Hematopoietic multipotent progenitor cell treated with erythropoietin and hydrocortisone succinate and interleukin-3 and kit ligand, for 8 days (in vitro differentiated cells): ENCODE measurements at regions not wholly inside any gene's neighbourhood (a gene's known extent, or its start where the extent isn't known, plus 50 kb on each side); places are given as distances from the start of the nearest gene placed in this dataset.
"Not testable (repeated sequence)": the region's sequence is repeated elsewhere in the genome, so short reads cannot be mapped to it uniquely, and the experiment has no call there.

Experiments
- DNase-seq: peaks from one replicate; pipeline ENCODE4 v3.0.0-alpha.2; 2015

DNA sequence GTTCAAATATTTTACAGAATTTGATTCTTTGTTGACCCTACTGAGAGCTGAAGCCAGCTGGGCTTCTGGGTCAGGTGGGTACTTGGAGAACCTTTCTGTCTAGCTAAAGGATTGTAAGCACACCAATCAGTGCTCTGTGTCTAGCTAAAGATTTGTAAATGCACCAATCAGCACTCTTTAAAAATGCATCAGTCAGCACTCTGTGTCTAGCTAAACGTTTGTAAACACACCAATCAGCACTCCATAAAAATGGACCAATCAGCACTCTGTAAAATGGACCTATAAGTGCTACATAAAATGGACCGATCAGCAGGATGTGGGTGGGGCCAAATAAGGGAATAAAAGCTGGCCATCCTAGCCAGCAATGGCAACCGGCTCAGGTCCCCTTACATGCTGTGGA is 76.4 kb upstream of the TMSB4Y start:
- DNase-seq = not testable (repeated sequence)

DNA sequence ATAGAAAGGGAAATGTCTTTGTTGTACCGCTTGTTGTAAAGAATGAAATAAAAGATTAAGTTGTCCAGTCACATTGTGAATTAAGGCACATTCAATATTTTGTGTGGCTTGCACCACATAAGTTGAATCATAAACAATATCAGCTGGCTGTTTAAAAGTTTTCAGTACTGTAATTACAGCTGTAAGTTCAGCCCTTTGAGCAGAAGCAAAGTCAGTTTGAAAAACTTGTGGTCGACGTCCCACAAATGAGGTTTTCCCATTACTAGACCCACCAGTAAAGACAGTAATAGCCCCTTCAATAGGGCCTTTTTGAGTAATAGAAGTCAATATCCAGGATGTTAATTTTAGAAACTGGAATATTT is 87.8 kb upstream of the TMSB4Y start:
- no peak for DNase-seq

DNA sequence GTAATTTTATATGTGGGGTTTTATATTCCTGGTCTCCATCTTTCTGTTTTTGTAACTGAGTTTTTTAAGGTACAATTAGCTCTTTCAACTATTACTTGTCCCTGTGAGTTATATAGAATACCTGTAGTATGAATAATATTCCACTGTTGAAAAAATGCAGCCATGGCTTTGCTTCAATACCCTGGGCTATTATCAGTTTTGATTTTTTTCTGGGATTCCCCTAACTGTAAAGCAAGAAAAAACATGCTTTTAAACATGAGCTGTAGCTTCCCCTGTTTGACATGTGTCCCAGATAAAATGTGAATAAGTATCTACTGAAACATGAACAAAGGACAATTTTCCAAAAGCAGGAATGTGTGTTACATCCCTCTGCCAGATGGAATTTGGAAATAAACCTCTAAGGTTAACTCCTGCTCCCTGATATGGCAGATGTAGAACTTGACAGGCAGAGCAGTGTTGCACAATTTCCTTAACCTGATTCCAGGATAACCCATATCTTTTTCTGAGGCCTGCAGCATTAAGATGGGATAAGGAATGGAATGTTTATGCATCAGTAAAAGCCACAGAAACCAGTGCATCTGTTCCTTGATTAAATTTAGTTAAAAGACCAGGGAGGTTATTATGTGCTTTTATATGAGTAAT is 88.3 kb upstream of the TMSB4Y start:
- no peak for DNase-seq

GRCh38 chrY:13612916-13613315 is 90.8 kb upstream of the TMSB4Y start:
- DNase-seq = no peak

DNA sequence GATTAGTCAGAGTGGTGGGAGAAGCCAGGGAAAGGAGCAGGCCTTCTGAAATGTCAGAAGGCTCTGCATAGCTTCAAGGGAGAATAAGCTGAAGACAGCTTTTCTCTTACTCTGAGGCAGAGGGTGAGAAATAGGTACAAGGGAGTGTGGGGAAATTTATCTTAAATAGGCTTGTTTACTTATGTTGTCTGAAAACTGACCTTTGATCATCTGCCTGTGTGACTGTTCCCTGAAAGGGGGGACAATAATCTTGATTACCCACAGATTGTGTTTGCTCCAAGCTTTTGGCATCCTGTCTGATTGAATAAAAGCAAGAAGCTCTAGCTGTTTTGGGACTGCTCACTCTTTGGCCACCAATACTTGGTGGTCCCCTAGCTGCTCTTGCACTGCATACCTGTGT is 91.7 kb upstream of the TMSB4Y start:
- no peak for DNase-seq

- DNase-seq = no peak
Measured at GRCh38 chrY:13592450-13592849, 111.2 kb upstream of the TMSB4Y start.

DNA sequence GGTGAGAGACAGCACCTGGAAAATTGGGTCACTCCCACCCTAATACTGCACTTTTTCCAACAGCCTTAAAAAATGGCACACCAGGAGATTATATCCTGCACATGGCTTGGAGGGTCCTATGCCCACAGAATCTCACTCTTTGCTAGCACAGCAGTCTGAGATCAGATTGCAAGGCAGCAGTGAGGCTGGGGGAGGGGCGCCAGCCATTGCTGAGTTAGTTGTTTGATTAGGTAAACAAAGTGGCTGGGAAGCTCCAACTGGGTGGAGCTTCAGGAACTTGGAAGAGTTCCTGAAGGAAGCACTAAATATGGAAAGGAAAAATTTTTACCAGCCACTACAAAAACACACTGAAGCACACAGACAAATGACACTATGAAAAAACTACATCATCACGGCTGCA is 91.1 kb upstream of the UTY start:
- not testable (repeated sequence) for DNase-seq

DNA sequence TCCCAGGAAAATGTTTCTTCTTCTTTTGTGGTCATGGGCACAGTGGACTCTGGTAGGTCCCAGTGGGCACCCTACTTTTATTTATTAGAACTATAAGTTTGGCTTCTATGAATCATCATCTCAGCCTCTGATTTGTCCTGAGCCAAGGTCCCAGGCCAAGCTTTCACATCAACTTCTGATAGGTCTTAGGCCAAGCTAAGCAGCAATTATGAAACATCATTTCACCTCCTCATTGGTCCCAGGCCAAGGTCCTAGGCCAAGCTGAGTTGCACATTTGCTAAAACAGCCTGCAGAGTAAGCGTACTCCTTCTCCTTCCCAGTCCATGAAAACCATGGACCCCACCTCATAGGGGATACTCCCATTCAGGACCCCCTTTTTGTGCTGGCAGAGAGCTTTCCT is 87.4 kb upstream of the UTY start:
- no peak for DNase-seq

DNA sequence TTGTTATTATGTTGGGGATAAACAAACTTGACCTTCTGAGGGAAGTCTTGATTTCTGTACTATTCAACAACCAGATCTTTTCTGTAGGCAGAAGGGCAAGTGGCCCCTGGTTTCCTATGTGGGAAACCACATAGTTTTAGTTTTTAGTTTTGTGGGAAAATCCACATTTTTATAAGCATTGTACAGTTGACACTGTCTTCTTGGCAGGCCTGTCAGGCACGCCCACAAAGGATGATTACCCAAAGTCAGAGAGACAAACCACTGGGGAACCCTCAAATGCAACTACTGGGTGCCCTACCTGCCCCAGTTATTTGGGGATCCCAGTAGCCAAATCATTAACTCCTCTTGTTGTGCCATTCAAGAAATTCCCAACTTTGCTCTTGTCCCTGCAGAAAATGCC is 75.1 kb upstream of the UTY start:
- no peak for DNase-seq

GRCh38 chrY:13552393-13553116 is 72.7 kb upstream of the UTY start:
- no peak for DNase-seq

DNA sequence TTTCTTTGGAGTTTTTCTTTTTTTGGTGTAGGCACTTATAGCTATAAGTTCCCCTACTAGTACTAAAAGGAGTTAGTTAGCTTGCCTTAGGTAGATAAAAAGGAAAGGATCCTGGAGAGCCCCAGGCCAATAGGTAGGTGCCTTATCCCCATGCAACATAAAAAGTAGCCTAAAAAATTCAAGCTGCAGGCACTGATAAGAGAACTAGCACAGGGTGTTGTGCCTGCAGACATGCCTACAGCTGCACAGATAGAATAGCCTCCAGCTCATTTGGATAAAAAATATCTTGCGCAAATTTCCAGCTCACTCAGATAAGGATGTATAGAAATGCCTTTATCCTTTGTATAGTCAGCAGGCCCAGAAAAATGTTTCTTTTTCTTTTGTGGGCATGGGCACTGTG is 71.4 kb upstream of the UTY start:
- DNase-seq = peak; percentile 87

GRCh38 chrY:13544491-13544890 is 64.7 kb upstream of the UTY start:
- DNase-seq = peak; percentile 67

GRCh38 chrY:13537919-13538318 is 58.1 kb upstream of the UTY start:
- no peak for DNase-seq
